T47D (cell line): ENCODE measurements at regions not wholly inside any gene's neighbourhood (a gene's known extent, or its start where the extent isn't known, plus 50 kb on each side); places are given as distances from the start of the nearest gene placed in this dataset.
"Not testable (repeated sequence)": the region's sequence is repeated elsewhere in the genome, so short reads cannot be mapped to it uniquely, and the experiment has no call there.

Experiments used
- DNase-seq, 2 experiments: peaks; one replicate each; pipeline versions ENCODE4 v3.0.0 to v3.0.0-alpha.2; 2011 to 2012; ENCODE audit warnings: low read depth in 1 of 2, low spot score in 1 of 2
- JUND ChIP-seq: IDR thresholded peaks from 2 replicates; pipeline ENCODE4 v1.6.1; 2012; ENCODE audit warnings: low read depth
- in situ Hi-C: cut with HindIII; loops from 2 replicates; pipeline ENCODE4 v1.10.0; 2016; ENCODE audit warnings: low sequenced_read_pairs, low pct_unique_long_range_greater_than_20kb

DNA sequence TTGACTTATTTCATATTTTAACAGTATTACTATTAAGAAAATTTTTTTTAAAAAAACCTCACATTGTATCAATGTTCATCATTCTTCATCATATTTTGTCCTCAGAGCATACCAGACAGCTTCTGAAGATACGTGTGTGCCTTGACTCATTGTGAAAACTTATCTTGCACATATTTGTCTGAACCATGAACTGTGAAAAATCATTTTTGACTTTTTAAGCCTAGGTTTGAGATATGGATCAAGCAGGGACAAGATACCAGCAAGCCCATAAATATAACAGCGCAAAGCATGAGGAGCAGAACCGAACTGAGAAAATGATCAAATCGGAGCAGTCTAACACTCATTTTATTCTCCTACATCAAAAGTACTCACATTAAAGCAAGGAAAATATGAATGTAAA lies 506.0 kb downstream of the BRINP3 start:
- no peak for DNase-seq
- no peak for TF ChIP-seq JUND
- in situ Hi-C loops: no loop called here

DNA sequence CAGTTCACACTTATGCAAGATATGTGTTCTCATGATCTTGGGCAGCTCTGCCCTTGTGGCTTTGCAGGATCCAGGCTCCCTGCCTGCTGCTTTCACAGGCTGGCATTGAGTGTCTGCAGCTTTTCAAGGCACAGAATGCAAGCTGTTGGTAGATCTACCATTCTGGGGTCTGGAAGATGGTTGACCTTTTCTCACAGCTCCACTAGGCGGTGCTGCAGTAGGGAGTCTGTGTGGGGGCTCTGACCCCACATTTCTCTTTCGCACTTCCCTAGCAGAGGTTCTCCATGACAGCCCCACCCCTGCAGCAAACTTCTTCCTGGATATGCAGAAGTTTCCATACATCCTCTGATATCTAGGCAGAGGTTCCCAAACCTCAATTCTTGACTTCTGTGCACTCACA lies 500.5 kb downstream of the BRINP3 start:
- no peak for TF ChIP-seq JUND
- in situ Hi-C loops: no loop called here
- no peak for DNase-seq

DNA sequence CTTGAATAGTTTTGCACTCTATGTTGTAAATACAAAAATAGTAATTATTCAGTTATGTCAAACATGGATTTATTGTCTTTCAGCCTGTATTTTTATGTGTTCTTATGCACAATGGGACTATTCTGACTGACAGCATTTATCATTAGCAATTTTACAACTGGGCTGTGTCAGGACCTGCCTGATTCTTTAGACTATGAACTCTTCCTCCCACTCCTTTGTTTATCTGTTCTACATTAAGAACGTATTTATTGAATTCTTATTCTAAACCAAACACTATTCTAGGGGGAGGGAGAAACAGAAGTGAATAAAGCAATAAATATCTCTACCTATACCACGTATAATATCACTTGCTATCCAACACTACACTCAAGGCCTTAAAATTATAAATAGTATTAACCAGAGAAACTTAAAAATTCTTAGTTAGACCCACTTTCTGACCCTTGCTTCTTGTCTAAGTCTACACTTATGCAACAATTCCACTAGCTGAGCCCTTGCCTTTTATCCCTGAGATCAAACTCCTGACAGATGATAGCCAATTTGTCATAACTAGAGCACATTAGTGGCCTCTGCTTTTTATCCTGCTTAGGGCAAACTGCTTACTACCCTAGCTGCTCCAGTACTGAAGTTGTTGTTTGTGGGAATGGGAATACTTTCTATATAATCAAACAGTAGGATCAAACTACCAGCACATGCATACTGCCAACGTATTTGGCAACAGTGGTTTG lies 494.3 kb downstream of the BRINP3 start:
- TF ChIP-seq JUND: no peak
- DNase-seq: no peak
- in situ Hi-C loops: no loop called here

GRCh38 chr1:189986516-189986915 lies 491.1 kb downstream of the BRINP3 start:
- in situ Hi-C loops: no loop called here
- TF ChIP-seq JUND: no peak
- no peak for DNase-seq

DNA sequence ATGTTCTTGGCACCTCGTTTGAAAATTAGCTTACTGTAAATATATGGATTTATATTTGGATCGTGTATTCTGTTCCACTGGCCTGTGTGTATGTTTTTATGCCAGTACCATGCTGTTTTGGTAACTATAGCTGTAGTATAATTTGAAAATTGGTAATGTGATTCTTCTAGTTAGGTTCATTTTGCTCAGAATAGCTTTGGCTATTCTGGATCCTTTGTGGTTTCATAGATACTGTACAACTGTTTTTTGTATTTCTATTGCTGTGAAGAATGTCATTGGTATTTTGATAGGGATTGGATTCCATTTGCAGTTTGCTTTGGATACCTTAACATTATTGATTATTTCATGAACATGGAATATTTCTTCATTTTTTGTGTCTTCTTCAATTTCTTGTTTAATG lies 490.2 kb downstream of the BRINP3 start:
- DNase-seq: no peak
- no peak for TF ChIP-seq JUND
- in situ Hi-C loops: no loop called here

GRCh38 chr1:189992856-189993255 lies 484.8 kb downstream of the BRINP3 start:
- DNase-seq: no peak
- TF ChIP-seq JUND: no peak
- in situ Hi-C loops: no loop called here

DNA sequence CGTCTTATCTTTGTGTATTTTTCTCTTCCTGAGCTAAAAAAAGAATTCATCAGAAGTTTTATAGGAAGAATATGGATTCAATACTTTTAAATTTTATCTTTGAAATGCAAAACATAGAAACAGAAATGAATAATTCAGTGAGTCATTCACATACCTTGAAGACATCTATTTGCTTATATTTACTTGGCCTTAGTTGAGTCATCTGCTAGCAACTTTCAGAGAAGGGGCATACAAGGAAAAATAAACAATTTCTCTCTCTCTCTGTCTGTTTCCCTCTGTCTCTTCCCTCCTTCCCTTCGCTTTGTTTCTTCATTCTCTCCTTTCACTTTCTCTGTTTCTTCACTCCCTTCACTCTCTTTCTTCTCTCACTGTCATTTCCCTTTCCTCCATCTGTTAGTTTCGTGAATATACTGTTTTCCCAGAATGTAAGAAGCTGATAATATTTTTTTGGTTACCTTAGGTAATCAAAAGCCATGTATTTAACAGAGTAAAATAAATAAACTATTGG lies 477.2 kb downstream of the BRINP3 start:
- in situ Hi-C loops: no loop called here
- no peak for DNase-seq
- no peak for TF ChIP-seq JUND

- TF ChIP-seq JUND: no peak
- no peak for DNase-seq
- in situ Hi-C loops: no loop called here
Observed at GRCh38 chr1:190001187-190001586, 476.5 kb downstream of the BRINP3 start.

- DNase-seq: no peak
- no peak for TF ChIP-seq JUND
- in situ Hi-C loops: no loop called here
Observed at GRCh38 chr1:190003376-190003775, 474.3 kb downstream of the BRINP3 start.

DNA sequence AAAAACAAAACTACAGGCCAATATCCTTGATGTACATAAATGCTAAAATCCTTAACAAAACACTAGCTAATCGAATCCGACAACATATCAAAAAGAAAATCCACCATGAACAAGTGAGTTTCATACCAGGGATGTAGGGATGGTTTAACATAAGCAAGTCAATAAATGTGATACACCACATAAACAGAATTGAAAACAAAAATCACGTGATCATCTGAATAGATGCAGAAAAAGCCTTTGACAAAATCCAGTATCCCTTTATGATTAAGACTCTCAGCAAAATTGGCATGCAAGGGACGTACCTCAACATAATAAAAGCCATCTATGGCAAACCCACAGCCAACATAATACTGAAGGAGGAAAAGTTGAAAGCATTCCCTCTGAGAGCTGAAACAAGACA lies 466.1 kb downstream of the BRINP3 start:
- in situ Hi-C loops: no loop called here
- no peak for DNase-seq
- no peak for TF ChIP-seq JUND

DNA sequence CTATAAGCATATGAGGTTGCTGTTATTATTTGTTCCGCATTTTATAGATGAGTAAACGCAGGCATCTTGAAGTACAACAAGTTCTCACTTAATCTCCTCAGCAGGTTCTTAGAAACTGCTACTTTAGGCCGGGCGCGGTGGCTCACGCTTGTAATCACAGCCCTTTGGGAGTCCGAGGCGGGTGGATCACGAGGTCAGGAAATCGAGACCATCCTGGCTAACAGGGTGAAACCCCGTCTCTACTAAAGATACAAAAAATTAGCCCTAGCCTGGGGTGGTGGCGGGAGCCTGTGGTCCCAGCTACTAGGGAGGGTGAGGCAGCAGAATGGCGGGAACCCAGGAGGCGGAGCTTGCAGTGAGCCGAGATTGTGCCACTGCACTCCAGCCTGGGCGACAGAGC lies 458.5 kb downstream of the BRINP3 start:
- in situ Hi-C loops: not testable (repeated sequence)

GRCh38 chr1:190019717-190020116 lies 457.9 kb downstream of the BRINP3 start:
- no peak for TF ChIP-seq JUND
- in situ Hi-C loops: no loop called here
- peak in 1 of 2 experiments; percentile 74 for DNase-seq

More for the DNA sequence above, 458.5 kb downstream of the BRINP3 start:
- not testable (repeated sequence) for DNase-seq

GRCh38 chr1:190022709-190023108 lies 455.0 kb downstream of the BRINP3 start:
- TF ChIP-seq JUND: no peak
- in situ Hi-C loops: no loop called here
- no peak for DNase-seq

DNA sequence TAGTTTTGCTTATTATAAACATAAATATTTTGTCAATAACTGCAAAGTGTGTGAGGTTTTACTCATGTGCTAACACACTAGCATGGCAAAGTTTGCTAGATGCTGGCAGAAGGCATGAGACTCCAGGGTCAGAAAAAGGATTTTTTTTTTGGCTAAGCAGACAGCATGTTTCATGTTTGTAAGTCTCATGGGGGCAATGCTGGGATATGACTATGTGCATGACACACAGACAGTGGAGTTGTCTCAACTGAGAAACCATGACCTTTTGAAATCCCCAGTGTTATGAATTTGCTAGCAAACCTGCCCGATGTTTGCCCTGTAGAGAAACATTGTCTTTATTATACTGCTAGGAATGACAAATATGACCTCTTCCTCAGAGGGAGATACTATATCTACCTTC lies 448.2 kb downstream of the BRINP3 start:
- DNase-seq: no peak
- in situ Hi-C loops: no loop called here
- TF ChIP-seq JUND: no peak
